ENCODE measurements at regions not wholly inside any gene's neighbourhood (a gene's known extent, or its start where the extent isn't known, plus 50 kb on each side); places are given as distances from the start of the nearest gene placed in this dataset.

DNA sequence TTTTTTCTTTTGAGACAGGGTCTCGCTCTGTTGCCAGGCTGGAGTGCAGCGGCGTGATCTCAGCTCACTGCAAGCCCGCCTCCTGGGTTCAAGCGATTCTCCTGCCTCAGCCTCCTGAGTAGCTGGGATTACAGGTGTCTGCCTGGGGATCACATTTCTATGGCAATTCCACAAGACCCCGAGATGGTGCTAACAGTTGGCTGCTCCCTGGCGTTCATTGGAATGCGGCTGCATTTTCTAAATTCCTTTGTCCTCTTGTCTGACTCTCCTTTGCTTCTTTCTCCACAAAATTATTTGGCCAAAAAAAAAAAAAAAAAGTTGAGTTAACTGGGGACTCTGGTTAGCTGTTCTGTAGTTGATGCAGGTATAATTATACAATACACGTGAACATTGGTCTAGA, 176.4 kb downstream of the ETS2 start:
- no peak for ATAC-seq (ENCODE audit: low read depth)
- DNase-seq (ENCODE audit: low spot score): no peak
- Histone ChIP-seq H3K4me1 (ENCODE audit: insufficient read depth, poor library complexity, severe bottlenecking) (peaks cover 10% of the 10 kb centered on the region), H3K4me3 (ENCODE audit: severe bottlenecking) (no peak overlapping the region), H3K27me3 (ENCODE audit: insufficient read depth, poor library complexity, severe bottlenecking) (no peaks in the 10 kb centered on the region), H3K36me3 (ENCODE audit: low read depth) (no peaks in the 10 kb centered on the region), H3K9me3 (ENCODE audit: severe bottlenecking) (no peaks in the 10 kb centered on the region), H3K27ac (ENCODE audit: poor library complexity, severe bottlenecking) (no peak overlapping the region)
- TF ChIP-seq, protein P1, sequence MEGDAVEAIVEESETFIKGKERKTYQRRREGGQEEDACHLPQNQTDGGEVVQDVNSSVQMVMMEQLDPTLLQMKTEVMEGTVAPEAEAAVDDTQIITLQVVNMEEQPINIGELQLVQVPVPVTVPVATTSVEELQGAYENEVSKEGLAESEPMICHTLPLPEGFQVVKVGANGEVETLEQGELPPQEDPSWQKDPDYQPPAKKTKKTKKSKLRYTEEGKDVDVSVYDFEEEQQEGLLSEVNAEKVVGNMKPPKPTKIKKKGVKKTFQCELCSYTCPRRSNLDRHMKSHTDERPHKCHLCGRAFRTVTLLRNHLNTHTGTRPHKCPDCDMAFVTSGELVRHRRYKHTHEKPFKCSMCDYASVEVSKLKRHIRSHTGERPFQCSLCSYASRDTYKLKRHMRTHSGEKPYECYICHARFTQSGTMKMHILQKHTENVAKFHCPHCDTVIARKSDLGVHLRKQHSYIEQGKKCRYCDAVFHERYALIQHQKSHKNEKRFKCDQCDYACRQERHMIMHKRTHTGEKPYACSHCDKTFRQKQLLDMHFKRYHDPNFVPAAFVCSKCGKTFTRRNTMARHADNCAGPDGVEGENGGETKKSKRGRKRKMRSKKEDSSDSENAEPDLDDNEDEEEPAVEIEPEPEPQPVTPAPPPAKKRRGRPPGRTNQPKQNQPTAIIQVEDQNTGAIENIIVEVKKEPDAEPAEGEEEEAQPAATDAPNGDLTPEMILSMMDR (IDR thresholded peaks at IDR 0.05; ENCODE audit: poor library complexity, severe bottlenecking): no peak

DNA sequence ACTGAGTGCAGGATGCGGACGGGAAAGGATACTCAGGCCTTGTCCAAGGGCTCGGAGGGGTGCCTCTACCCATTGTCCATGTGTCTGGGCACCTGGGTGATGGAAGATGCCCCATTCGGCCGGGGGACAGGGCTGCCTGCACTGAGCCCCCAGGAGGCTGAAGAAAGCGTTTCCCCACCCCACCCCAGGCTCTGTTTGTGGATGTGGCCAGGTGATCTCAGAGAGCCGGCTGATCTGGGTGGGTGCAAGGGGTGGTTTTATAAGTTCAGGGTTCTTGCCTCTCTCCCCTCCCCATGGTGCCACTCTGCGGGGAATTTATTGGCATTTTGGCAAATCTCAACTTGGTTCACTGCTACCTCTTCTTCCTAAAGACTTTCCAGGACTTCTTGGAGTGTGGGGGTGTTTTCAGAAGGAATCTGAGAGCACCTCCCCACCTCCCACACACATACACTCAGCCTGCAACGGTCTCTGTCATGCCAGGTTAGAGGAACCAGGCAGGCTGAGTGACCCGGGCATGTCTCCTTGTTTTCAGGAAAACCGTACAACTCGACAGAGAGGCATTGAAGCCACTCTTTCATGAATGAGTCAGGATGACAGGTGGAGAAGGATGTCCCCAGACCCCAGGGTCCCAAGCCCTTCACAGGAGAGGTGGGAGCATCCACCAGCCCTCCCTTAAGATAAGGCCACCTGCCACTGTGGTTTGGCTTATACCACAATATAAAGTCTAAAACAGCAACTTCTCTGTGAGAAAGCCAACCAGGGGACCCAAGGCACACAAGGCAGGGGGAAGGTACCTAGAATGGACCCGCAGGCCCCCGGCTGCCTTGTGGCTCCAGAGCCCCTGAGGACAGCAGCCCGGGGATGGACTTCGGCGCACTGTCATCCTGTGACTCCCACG, 174.9 kb downstream of the ETS2 start:
- ATAC-seq (ENCODE audit: low read depth) (no peak), DNase-seq (ENCODE audit: low spot score) (no peak)
- no peak overlapping the region for H3K4me3 ChIP-seq (ENCODE audit: severe bottlenecking)
- H3K27me3 ChIP-seq (ENCODE audit: insufficient read depth, poor library complexity, severe bottlenecking): no peaks in the 10 kb centered on the region
- TF ChIP-seq, protein P1 (IDR thresholded peaks at IDR 0.05; ENCODE audit: poor library complexity, severe bottlenecking): no peak
- H3K9me3 ChIP-seq (ENCODE audit: severe bottlenecking): no peaks in the 10 kb centered on the region
- peaks cover 10% of the 10 kb centered on the region for H3K4me1 ChIP-seq (ENCODE audit: insufficient read depth, poor library complexity, severe bottlenecking)
- H3K27ac ChIP-seq (ENCODE audit: poor library complexity, severe bottlenecking): no peak overlapping the region
- H3K36me3 ChIP-seq (ENCODE audit: low read depth): no peaks in the 10 kb centered on the region

DNA sequence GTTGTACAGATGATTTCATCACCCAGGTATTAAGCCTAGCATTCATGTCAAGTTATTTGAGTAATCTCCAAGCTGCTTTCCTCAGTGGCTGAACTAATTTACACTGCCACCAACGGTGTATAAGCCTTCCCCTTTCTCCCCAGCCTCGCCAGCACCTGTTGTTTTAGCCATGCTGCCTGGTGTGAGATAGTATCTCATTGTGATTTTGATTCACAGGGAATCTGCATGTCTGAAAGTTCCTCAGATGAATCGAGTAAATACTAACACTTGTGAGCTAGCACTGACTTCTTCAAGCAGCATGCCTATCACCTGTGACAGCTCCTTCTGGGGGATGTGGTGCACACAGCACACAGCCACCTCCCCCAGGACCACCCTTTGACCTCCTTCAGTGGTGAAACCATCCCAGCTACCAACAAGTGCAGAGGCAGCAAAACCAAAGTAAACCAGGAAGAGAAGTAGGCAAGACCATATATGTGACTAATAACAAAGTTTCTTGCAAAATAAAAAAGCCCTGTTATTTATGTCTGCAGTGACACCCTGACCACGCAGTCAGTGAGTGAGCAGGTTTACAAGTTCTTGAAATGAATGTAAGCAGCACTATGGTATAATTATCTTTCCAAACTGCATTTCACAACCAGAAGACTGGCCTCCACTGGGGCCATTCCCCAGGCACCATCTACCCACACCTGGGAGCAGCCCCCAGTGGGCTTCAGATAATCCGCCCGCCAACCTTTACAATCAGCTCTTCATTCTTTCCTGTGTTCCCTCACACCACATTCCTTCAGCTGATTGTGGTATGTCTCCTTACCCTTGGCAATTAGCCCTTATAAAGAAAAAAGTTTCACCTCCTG, 173.8 kb downstream of the ETS2 start:
- Histone ChIP-seq H3K4me1 (ENCODE audit: insufficient read depth, poor library complexity, severe bottlenecking) (peaks cover 10% of the 10 kb centered on the region), H3K9me3 (ENCODE audit: severe bottlenecking) (no peaks in the 10 kb centered on the region), H3K27ac (ENCODE audit: poor library complexity, severe bottlenecking) (no peak overlapping the region), H3K27me3 (ENCODE audit: insufficient read depth, poor library complexity, severe bottlenecking) (no peaks in the 10 kb centered on the region), H3K36me3 (ENCODE audit: low read depth) (no peaks in the 10 kb centered on the region), H3K4me3 (ENCODE audit: severe bottlenecking) (no peak overlapping the region)
- TF ChIP-seq, protein P1 (IDR thresholded peaks at IDR 0.05; ENCODE audit: poor library complexity, severe bottlenecking): no peak
- ATAC-seq (ENCODE audit: low read depth): peak; percentile 78
- DNase-seq (ENCODE audit: low spot score): no peak

DNA sequence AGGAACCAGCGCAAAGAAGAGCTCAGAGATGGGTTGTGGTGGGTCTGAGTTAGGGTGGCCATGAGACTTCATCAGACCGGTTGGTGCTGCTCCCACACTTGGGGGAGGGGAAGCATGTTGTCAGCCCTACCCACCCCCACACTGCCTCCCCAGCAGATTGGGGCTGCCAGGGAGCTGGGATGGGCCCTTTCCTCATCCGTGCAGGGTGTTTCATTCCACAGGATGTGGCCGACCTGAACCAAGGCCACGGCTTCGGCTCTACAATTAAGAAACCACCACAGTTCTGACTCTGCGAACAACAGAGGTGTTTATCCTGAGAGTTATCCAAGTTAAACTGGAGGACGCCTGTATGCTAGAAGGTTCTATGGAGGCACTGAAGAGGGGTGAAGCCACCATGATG, 171.2 kb downstream of the ETS2 start:
- H3K27me3 ChIP-seq (ENCODE audit: insufficient read depth, poor library complexity, severe bottlenecking): no peaks in the 10 kb centered on the region
- DNase-seq (ENCODE audit: low spot score) (no peak), ATAC-seq (ENCODE audit: low read depth) (no peak)
- H3K4me1 ChIP-seq (ENCODE audit: insufficient read depth, poor library complexity, severe bottlenecking): peaks cover 10% of the 10 kb centered on the region
- H3K36me3 ChIP-seq (ENCODE audit: low read depth): no peaks in the 10 kb centered on the region
- H3K9me3 ChIP-seq (ENCODE audit: severe bottlenecking): no peaks in the 10 kb centered on the region
- no peak overlapping the region for H3K27ac ChIP-seq (ENCODE audit: poor library complexity, severe bottlenecking)
- H3K4me3 ChIP-seq (ENCODE audit: severe bottlenecking): no peak overlapping the region
- TF ChIP-seq, protein P1 (IDR thresholded peaks at IDR 0.05; ENCODE audit: poor library complexity, severe bottlenecking): no peak
